ENCODE measurements at regions not wholly inside any gene's neighbourhood (a gene's known extent, or its start where the extent isn't known, plus 50 kb on each side); places are given as distances from the start of the nearest gene placed in this dataset.

DNA sequence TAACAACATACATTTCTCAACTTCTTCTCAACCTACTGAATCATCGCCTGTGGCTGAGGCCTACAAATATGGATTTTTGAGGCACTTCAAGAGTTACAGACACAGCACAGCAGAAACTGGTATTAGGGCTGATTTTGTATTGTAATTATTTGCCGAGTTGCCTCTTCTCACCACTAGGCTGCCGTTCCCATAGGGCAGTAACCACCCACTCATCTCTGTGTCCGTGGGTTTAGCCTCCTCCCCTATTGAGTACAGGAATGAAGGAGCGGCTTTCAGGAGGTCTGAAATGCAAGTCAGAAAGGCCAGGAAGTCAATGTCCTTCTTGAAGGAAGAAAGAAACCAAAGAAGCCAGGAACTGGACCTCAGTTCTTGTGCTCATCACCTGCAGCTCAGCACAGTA, 220.8 kb downstream of the MTHFS start:
- TF ChIP-seq, protein P1, sequence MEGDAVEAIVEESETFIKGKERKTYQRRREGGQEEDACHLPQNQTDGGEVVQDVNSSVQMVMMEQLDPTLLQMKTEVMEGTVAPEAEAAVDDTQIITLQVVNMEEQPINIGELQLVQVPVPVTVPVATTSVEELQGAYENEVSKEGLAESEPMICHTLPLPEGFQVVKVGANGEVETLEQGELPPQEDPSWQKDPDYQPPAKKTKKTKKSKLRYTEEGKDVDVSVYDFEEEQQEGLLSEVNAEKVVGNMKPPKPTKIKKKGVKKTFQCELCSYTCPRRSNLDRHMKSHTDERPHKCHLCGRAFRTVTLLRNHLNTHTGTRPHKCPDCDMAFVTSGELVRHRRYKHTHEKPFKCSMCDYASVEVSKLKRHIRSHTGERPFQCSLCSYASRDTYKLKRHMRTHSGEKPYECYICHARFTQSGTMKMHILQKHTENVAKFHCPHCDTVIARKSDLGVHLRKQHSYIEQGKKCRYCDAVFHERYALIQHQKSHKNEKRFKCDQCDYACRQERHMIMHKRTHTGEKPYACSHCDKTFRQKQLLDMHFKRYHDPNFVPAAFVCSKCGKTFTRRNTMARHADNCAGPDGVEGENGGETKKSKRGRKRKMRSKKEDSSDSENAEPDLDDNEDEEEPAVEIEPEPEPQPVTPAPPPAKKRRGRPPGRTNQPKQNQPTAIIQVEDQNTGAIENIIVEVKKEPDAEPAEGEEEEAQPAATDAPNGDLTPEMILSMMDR (conservative IDR thresholded peaks at IDR 0.05; ENCODE audit: low read depth, low read length), result no peak
- H3K4me3 ChIP-seq (ENCODE audit: low read depth, low read length), result no peak overlapping the region
- no peak for DNase-seq (ENCODE audit: low read depth)

DNA sequence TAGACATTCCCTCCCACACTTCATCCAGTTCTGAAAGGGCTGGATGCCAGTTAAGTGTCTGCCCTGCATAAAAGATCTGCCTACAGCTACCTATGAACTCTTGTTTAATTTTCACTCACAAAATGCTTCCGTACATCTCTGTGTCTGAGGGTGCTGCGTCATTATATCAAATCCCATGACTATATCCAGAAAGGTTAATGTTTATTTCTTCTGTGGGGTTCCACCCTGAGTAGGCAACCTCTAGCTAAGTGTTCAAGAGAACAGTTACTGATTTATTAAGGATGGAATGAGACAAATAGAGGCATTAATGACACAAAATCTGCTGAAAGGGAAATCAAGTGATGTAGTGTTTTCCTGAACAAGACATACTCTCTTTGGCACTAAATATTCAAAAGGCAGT, 220.2 kb downstream of the MTHFS start:
- no peak overlapping the region for H3K4me3 ChIP-seq (ENCODE audit: low read depth, low read length)
- peak; percentile 16 for DNase-seq (ENCODE audit: low read depth)
- TF ChIP-seq, protein P1 (conservative IDR thresholded peaks at IDR 0.05; ENCODE audit: low read depth, low read length), result no peak

DNA sequence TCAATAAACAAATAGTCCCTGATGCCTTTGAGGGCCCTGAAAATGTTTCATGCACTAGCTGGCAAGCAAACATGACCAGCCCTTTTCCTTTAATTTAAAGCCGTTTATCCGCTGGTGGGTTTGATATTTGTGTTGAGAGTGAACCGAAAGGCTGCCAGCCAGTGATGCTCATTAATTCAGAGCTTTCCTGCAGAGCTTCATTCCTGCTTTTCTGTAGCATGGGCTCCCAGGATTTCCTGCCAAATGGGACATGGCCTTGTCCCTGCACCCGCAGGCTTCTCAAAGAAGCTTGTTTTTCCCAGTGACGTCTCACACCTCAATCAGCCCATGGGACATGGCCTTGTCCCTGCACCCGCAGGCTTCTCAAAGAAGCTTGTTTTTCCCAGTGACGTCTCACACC, 219.6 kb downstream of the MTHFS start:
- no peak overlapping the region for H3K4me3 ChIP-seq (ENCODE audit: low read depth, low read length)
- no peak for DNase-seq (ENCODE audit: low read depth)
- TF ChIP-seq, protein P1 (conservative IDR thresholded peaks at IDR 0.05; ENCODE audit: low read depth, low read length), result no peak

DNA sequence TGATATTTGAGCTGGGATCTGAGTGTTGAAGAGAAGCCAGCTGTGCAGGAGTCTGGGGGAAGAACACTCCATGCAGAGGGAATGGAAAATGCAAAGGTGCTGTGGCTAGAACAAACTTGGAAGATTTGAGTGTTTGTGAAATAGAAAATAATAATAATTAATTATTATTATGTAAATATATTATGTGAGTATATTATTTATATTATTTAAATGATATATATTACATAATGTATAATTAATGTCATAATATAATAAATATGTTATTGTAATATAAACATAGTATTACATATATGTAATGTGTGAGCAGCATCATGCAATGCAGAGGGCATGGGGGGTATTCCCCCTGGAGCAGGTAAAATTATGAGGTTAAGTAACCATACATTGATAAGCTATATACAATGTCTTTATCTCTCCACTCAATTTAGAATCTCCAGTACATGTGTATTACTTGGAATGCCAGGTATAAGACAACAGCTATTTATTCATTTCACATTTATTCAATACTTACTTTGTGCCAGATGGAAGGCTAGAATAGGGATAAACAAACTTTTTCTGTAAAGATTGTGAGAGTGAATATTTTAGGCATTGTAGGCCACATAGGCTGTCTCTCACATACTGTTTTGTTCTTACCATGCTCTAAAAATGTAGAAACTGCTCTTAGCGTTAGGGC, 218.6 kb downstream of the MTHFS start:
- TF ChIP-seq, protein P1 (conservative IDR thresholded peaks at IDR 0.05; ENCODE audit: low read depth, low read length), result no peak

DNA sequence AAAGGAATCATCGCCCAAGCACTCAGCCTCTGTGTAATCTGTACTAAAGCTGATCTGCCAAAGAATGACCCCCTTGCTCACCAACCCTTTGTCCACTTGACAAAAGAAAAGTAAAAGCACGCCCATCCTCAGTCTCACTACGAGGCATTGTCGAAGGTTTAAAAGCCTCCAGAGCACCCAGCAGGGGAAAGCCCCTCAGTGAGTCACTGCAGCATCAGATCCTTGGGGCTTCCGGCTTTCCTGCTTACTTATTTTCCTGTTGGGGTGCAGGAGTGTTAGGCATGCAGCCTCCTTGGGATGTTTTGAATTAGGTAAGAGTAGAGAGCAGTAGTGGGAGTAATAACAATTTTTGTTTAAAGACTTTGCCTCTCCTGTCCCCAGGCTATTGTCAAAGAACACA, 216.1 kb downstream of the MTHFS start:
- TF ChIP-seq, protein P1 (conservative IDR thresholded peaks at IDR 0.05; ENCODE audit: low read depth, low read length), result no peak
- H3K4me3 ChIP-seq (ENCODE audit: low read depth, low read length), result no peak overlapping the region
- peak; percentile 43 for DNase-seq (ENCODE audit: low read depth)

More for the DNA sequence above, 218.6 kb downstream of the MTHFS start:
- no peak for DNase-seq (ENCODE audit: low read depth)
- H3K4me3 ChIP-seq (ENCODE audit: low read depth, low read length), result no peak overlapping the region

DNA sequence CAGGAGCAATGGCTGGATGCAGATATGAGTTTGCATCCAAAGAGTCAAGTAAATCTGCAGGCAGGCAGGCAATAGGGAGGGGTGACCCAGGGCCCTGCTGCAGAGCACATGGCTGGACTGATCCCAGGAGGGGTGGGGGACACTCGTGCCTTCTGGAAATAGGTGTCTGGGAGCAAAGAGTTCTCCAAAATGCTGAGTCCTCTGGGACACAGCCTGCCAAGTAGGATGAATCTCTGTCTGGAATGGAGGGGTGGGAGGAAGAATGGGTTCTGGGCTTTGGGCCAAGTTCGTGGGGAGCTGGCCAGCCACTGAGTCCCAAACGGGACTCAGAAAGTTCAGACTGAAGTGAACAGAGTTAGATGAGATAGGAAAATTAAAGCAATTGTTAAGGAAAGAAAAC, 214.5 kb downstream of the MTHFS start:
- no peak for DNase-seq (ENCODE audit: low read depth)
- no peak overlapping the region for H3K4me3 ChIP-seq (ENCODE audit: low read depth, low read length)
- TF ChIP-seq, protein P1 (conservative IDR thresholded peaks at IDR 0.05; ENCODE audit: low read depth, low read length), result no peak

DNA sequence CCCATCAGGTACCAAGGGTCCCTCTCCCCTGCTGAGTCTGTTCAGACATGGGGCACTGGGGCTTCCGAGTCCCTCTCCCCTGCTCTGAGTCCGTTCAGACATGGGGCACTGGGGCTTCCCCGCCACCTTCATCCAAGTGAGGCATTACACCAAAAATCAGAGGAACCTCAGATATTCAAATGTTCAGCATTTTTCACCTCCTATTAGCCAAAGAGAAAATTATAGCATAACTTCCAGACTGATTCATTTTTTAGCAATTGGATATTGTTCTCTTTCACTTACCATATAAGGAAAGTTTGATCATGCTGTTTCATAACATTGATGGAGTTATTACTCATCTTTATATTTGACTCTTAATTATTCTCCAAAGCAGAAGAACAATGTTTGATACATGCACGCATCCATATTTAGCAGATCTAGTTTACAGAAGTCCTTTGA, 213.9 kb downstream of the MTHFS start:
- TF ChIP-seq, protein P1 (conservative IDR thresholded peaks at IDR 0.05; ENCODE audit: low read depth, low read length), result no peak
- H3K4me3 ChIP-seq (ENCODE audit: low read depth, low read length), result no peak overlapping the region
- no peak for DNase-seq (ENCODE audit: low read depth)
